Keratinocyte (primary cell): ENCODE measurements at regions not wholly inside any gene's neighbourhood (a gene's known extent, or its start where the extent isn't known, plus 50 kb on each side); places are given as distances from the start of the nearest gene placed in this dataset.
"Not testable (repeated sequence)": the region's sequence is repeated elsewhere in the genome, so short reads cannot be mapped to it uniquely, and the experiment has no call there.

Experiments used
- EZH2 ChIP-seq: IDR thresholded peaks from one replicate; pipeline ENCODE4 v1.6.1; 2012; ENCODE audit warnings: inconsistent platforms, mild to moderate bottlenecking, low read length, moderate library complexity
- TF ChIP-seq, protein P1 (sequence below), 3 experiments: IDR thresholded peaks in 1 of 3; conservative IDR thresholded peaks in 1 of 3; optimal IDR thresholded peaks in 1 of 3; 2 replicates in 2 of 3; 3 replicates in 1 of 3; pipeline versions ENCODE3 to v1.5.1; 2011; ENCODE audit warnings: low read length in 3 of 3, mild to moderate bottlenecking in 3 of 3, moderate library complexity in 2 of 3, control low read depth in 1 of 3, inconsistent platforms in 1 of 3; ENCODE audit not compliant: insufficient read depth in 2 of 3; ENCODE audit errors: extremely low read depth in 1 of 3

DNA sequence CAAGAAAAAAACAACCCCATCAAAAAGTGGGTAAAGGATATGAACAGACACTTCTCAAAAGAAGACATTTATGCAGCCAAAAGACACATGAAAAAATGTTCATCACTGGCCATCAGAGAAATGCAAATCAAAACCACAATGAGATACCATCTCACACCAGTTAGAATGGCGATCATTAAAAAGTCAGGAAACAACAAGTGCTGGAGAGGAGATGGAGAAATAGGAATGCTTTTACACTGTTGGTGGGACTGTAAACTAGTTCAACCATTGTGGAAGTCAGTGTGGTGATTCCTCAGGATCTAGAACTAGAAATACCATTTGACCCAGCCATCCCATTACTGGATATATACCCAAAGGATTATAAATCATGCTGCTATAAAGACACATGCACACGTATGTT lies 467.2 kb upstream of the RUNX1 start:
- TF ChIP-seq, protein P1, sequence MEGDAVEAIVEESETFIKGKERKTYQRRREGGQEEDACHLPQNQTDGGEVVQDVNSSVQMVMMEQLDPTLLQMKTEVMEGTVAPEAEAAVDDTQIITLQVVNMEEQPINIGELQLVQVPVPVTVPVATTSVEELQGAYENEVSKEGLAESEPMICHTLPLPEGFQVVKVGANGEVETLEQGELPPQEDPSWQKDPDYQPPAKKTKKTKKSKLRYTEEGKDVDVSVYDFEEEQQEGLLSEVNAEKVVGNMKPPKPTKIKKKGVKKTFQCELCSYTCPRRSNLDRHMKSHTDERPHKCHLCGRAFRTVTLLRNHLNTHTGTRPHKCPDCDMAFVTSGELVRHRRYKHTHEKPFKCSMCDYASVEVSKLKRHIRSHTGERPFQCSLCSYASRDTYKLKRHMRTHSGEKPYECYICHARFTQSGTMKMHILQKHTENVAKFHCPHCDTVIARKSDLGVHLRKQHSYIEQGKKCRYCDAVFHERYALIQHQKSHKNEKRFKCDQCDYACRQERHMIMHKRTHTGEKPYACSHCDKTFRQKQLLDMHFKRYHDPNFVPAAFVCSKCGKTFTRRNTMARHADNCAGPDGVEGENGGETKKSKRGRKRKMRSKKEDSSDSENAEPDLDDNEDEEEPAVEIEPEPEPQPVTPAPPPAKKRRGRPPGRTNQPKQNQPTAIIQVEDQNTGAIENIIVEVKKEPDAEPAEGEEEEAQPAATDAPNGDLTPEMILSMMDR (optimal IDR thresholded peaks at IDR 0.05 in 1 of 3, IDR thresholded peaks at IDR 0.05 in 1 of 3, conservative IDR thresholded peaks at IDR 0.05 in 1 of 3; ENCODE audit: extremely low read depth in 1 of 3, insufficient read depth in 2 of 3, low read length in 3 of 3): not testable (repeated sequence)
- not testable (repeated sequence) for TF ChIP-seq EZH2
